Natural killer cell (primary cell): ENCODE measurements at regions not wholly inside any gene's neighbourhood (a gene's known extent, or its start where the extent isn't known, plus 50 kb on each side); places are given as distances from the start of the nearest gene placed in this dataset.

ENCODE experiments used
- ATAC-seq, 3 donors: fragments of 150-1000 bp in 2 of 3; fragments of 200-7000 bp in 1 of 3; cut with Tn5 transposase; 1 replicate in 1 of 3; 2 replicates in 2 of 3; pipeline ENCODE4 v1.10.0; 2021; ENCODE audit warnings: mild to moderate bottlenecking in 2 of 3, moderate library complexity in 2 of 3
- DNase-seq, 2 donors: peaks; one replicate each; pipeline versions ENCODE4 v3.0.0 to v3.0.0-alpha.2; 2013 to 2021; ENCODE audit warnings: mixed read lengths in 1 of 2
- H3K27ac ChIP-seq: one replicate; pipeline ENCODE4 v1.5.1; 2013; ENCODE audit warnings: mild to moderate bottlenecking, low read length
- H3K27me3 ChIP-seq: one replicate; pipeline ENCODE4 v1.6.1; 2013; ENCODE audit warnings: low read length; ENCODE audit not compliant: control insufficient read depth, insufficient read depth
- H3K36me3 ChIP-seq: one replicate; pipeline ENCODE4 v1.6.1; 2013; ENCODE audit warnings: low read length; ENCODE audit not compliant: control insufficient read depth, insufficient read depth
- H3K4me1 ChIP-seq: one replicate; pipeline ENCODE4 v1.6.1; 2013; ENCODE audit warnings: low read length; ENCODE audit not compliant: control insufficient read depth, insufficient read depth
- H3K4me3 ChIP-seq: one replicate; pipeline ENCODE4 v1.5.1; 2013; ENCODE audit warnings: low read length
- H3K9me3 ChIP-seq: one replicate; pipeline ENCODE4 v1.6.1; 2013; ENCODE audit warnings: low read length; ENCODE audit not compliant: control insufficient read depth, insufficient read depth
- H3K27ac Mint-ChIP-seq, 2 donors: one replicate each; pipeline ENCODE4 v1.8.0; 2022; ENCODE audit warnings: mild to moderate bottlenecking in 2 of 2, mixed read lengths in 2 of 2, moderate library complexity in 1 of 2
- H3K27me3 Mint-ChIP-seq, 2 donors: one replicate each; pipeline ENCODE4 v1.8.0; 2022; ENCODE audit warnings: low read depth in 2 of 2, mixed read lengths in 2 of 2
- H3K36me3 Mint-ChIP-seq: one replicate; pipeline ENCODE4 v1.8.0; 2022; ENCODE audit warnings: mixed read lengths
- H3K4me1 Mint-ChIP-seq, 2 donors: one replicate each; pipeline ENCODE4 v1.8.0; 2022; ENCODE audit warnings: mixed read lengths in 2 of 2
- H3K4me3 Mint-ChIP-seq: one replicate; pipeline ENCODE4 v1.8.0; 2022; ENCODE audit warnings: mild to moderate bottlenecking, moderate library complexity, mixed read lengths
- H3K9me3 Mint-ChIP-seq, 2 donors: one replicate each; pipeline ENCODE4 v1.8.0; 2022; ENCODE audit warnings: mixed read lengths in 2 of 2
- WGBS: methylation state at CpG from one replicate; pipeline ENCODE4 v1.1.7; 2013; ENCODE audit warnings: missing lambda C conversion rate; ENCODE audit not compliant: insufficient coverage; 5-methylcytosine and 5-hydroxymethylcytosine counted together
- intact Hi-C: fragments of 100-400 bp; cut with micrococcal nuclease; formaldehyde crosslinking; loops from one replicate; pipeline ENCODE4 v1.14.2; 2022
- TF ChIP-seq, protein P1 (sequence below): fragments of 200-600 bp; IDR thresholded peaks from one replicate; pipeline ENCODE4 v1.8.0; 2022; ENCODE audit warnings: antibody characterized with exemption

DNA sequence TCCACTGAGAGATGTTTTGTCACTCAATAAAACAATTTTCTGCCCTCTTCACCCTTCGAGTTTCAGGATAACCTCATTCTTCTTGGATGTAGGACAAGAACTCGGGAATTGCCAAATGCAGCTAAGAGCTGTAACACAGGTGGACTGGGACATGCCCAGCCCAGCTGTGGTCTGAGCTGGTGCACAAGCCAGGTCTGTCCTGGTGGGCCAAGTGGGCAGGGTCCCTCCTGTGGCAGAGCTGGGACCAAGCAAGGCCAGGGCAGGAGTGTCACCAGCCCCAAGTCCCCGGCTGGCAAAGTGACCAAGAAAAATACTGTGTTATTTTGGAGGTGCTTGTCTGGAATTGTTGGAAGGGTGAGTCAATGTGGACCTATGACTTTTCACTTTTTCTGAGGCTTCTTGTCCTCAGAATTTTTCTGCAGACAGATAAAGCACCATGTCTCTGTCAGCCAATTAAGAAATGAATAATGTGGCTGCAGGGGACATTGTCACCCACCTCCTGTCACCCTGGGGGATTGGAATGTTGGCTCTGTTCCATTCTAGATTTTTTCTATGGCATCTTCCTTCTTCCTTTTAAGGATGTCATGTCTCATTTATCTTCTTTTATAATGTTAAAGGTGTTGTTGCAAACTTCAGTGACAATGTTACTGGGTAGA lies 645.2 kb upstream of the EPHA6 start:
- Histone ChIP-seq H3K4me1 (no peaks in the 10 kb centered on the region), H3K27me3 (no peaks in the 10 kb centered on the region), H3K36me3 (no peaks in the 10 kb centered on the region), H3K4me3 (no peak overlapping the region), H3K9me3 (peaks cover 2% of the 10 kb centered on the region), H3K27ac (no peak overlapping the region)
- H3K4me3 Mint-ChIP-seq, result no peak overlapping the region
- 75% methylated on average over 3 of the region's 3 CpGs for WGBS
- intact Hi-C loops, result no loop called here
- peaks cover 8 to 19% of the 10 kb centered on the region in 2 donors for H3K9me3 Mint-ChIP-seq
- H3K4me1 Mint-ChIP-seq, result no peaks in the 10 kb centered on the region
- DNase-seq (no peak), ATAC-seq (no peak)
- no peaks in the 10 kb centered on the region for H3K27me3 Mint-ChIP-seq
- TF ChIP-seq, protein P1, sequence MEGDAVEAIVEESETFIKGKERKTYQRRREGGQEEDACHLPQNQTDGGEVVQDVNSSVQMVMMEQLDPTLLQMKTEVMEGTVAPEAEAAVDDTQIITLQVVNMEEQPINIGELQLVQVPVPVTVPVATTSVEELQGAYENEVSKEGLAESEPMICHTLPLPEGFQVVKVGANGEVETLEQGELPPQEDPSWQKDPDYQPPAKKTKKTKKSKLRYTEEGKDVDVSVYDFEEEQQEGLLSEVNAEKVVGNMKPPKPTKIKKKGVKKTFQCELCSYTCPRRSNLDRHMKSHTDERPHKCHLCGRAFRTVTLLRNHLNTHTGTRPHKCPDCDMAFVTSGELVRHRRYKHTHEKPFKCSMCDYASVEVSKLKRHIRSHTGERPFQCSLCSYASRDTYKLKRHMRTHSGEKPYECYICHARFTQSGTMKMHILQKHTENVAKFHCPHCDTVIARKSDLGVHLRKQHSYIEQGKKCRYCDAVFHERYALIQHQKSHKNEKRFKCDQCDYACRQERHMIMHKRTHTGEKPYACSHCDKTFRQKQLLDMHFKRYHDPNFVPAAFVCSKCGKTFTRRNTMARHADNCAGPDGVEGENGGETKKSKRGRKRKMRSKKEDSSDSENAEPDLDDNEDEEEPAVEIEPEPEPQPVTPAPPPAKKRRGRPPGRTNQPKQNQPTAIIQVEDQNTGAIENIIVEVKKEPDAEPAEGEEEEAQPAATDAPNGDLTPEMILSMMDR, result no peak
- H3K27ac Mint-ChIP-seq, result no peak overlapping the region
- H3K36me3 Mint-ChIP-seq, result no peaks in the 10 kb centered on the region

DNA sequence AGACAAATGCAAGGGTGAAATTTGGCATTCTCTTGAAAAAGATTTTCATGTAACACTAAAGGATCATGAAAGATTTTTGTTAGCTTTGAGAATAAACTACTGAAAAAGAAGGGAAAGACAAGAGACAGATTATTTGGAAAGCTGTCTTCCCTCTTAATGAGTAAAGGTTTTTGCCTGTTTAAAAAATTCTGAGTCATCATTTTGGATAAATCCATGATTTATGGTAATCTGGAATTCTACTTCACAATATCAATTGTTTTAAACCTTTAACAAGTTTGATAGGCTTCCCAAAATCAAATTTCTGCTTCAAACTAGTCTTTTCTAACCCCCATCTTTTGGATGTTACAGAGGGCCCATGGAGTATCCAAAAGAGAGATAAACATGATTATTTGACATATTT lies 641.5 kb upstream of the EPHA6 start:
- no peaks in the 10 kb centered on the region for H3K36me3 Mint-ChIP-seq
- Histone ChIP-seq H3K4me3 (no peak overlapping the region), H3K27me3 (no peaks in the 10 kb centered on the region), H3K9me3 (peaks cover 6% of the 10 kb centered on the region), H3K27ac (no peak overlapping the region), H3K4me1 (no peaks in the 10 kb centered on the region), H3K36me3 (no peaks in the 10 kb centered on the region)
- no peaks in the 10 kb centered on the region for H3K27me3 Mint-ChIP-seq
- DNase-seq (no peak), ATAC-seq (no peak)
- H3K9me3 Mint-ChIP-seq, result peaks cover 11 to 23% of the 10 kb centered on the region in 2 donors
- TF ChIP-seq, protein P1, result no peak
- H3K27ac Mint-ChIP-seq, result no peak overlapping the region
- intact Hi-C loops, result no loop called here
- H3K4me3 Mint-ChIP-seq, result no peak overlapping the region
- H3K4me1 Mint-ChIP-seq, result no peaks in the 10 kb centered on the region

DNA sequence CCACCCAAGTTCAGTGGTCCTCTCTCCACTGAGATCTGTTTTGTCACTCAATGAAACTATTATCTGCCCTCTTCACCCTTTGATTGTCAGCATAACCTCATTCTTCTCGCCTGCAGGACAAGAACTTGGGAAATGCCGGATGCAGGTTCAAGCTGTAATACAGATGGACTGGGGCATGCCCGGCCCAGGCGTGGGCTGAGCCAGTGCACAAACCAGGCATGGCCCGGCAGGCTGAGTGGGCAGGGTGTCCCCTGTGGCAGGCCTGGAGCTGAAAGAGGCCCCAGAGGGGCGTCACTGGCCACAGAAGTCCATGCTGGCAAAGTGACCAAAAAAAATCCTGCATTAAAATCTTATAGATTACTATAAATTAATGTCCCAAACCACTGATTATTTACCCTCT lies 638.9 kb upstream of the EPHA6 start:
- peaks cover 7 to 14% of the 10 kb centered on the region in 2 donors for H3K9me3 Mint-ChIP-seq
- TF ChIP-seq, protein P1, result no peak
- intact Hi-C loops, result no loop called here
- H3K27me3 Mint-ChIP-seq, result no peaks in the 10 kb centered on the region
- Histone ChIP-seq H3K27me3 (no peaks in the 10 kb centered on the region), H3K9me3 (peaks cover 6% of the 10 kb centered on the region), H3K4me3 (no peak overlapping the region), H3K36me3 (no peaks in the 10 kb centered on the region), H3K27ac (no peak overlapping the region), H3K4me1 (no peaks in the 10 kb centered on the region)
- no peaks in the 10 kb centered on the region for H3K36me3 Mint-ChIP-seq
- no peaks in the 10 kb centered on the region for H3K4me1 Mint-ChIP-seq
- no peak for DNase-seq
- ATAC-seq, result no peak
- no peak overlapping the region for H3K4me3 Mint-ChIP-seq
- no peak overlapping the region for H3K27ac Mint-ChIP-seq
- 87% methylated on average over 6 of the region's 6 CpGs for WGBS

DNA sequence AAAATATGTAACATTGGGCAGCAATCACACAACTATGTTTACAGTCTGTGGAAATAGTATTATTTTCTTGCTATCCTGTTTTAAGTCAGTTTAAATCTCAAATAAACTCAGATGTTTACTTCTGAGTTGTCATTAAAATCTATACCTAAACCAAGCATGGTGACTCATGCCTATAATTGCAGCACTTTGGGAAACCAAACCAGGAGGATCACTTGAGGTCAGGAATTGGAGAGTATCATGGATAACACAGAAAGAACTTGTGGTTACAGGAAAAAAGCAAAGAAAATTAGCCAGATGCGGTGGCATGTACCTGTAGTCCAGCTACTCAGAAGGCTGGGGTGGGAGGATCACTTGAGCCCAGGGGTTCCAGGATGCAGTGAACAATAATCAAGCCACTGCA lies 631.6 kb upstream of the EPHA6 start:
- H3K9me3 ChIP-seq, result no peaks in the 10 kb centered on the region
- TF ChIP-seq, protein P1, result no peak
- no peaks in the 10 kb centered on the region for H3K4me1 ChIP-seq
- H3K36me3 ChIP-seq, result no peaks in the 10 kb centered on the region
- no peak overlapping the region for H3K27ac ChIP-seq
- no peaks in the 10 kb centered on the region for H3K27me3 Mint-ChIP-seq
- no peak for ATAC-seq
- no peak overlapping the region for H3K4me3 Mint-ChIP-seq
- H3K9me3 Mint-ChIP-seq, result peaks cover 6 to 19% of the 10 kb centered on the region in 2 donors
- H3K27ac Mint-ChIP-seq, result no peak overlapping the region
- no peak overlapping the region for H3K4me3 ChIP-seq
- no peaks in the 10 kb centered on the region for H3K36me3 Mint-ChIP-seq
- intact Hi-C loops, result no loop called here
- no peaks in the 10 kb centered on the region for H3K4me1 Mint-ChIP-seq
- H3K27me3 ChIP-seq, result no peaks in the 10 kb centered on the region
- no peak for DNase-seq
- whole genome bisulfite sequencing, result 95% methylated on average over 1 of the region's 1 CpG
